GM19351 (cell line): ENCODE measurements at regions not wholly inside any gene's neighbourhood (a gene's known extent, or its start where the extent isn't known, plus 50 kb on each side); places are given as distances from the start of the nearest gene placed in this dataset.

ENCODE experiments used
- ATAC-seq: cut with Tn5 transposase; IDR thresholded peaks from one replicate; pipeline ENCODE4 v1.9.1; 2021; ENCODE audit warnings: mild to moderate bottlenecking, moderate library complexity; ENCODE audit not compliant: unreplicated experiment

DNA sequence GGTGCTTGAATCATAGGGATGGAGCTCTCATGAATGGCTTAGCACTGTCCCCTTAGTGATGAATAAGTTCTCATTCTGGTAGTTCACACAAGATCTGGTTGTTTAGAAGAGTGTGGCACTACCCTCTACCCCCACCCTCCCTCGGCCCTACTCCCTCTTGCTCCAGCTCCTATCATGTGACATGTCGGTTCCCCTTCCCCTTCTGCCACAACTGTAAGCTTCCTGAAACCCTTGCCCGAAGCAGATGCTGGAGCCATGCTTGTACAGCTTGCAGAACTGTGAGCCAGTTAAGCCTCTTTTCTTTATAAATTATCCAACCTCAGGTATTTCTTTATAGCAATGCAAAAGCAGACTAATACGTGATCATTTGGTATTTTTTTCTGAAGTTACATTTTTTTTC, 1012.6 kb downstream of the BCL11A start:
- no peak for ATAC-seq

GRCh38 chr2:59538398-59538911, 1015.0 kb downstream of the BCL11A start:
- no peak for ATAC-seq

- no peak for ATAC-seq
Measured at GRCh38 chr2:59532808-59533207, 1020.6 kb downstream of the BCL11A start.

- no peak for ATAC-seq
Measured at GRCh38 chr2:59530258-59530657, 1023.2 kb downstream of the BCL11A start.

GRCh38 chr2:59529726-59530125, 1023.7 kb downstream of the BCL11A start:
- ATAC-seq: no peak

- ATAC-seq: no peak
Measured at GRCh38 chr2:59528525-59528924, 1024.9 kb downstream of the BCL11A start.

DNA sequence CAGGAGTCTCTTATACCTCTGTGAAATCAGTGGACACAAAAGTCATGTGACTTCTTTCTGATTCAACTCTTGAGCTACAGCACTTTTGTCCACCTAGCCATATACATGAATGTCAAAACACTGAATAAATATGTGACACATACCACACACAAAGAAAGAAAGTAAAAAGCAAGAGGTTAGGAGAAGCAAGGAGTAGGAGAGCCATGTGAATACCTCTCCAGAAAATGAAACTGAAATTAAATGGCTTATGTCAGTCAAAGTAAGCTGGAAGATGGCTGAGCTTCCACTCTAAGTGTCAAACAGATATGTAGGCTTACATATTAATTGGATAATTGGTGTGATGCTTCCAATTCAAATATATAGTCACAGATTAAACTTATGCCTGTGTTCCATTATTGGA, 1050.5 kb downstream of the BCL11A start:
- no peak for ATAC-seq

- ATAC-seq: no peak
Measured at GRCh38 chr2:59490994-59491393, 1062.5 kb downstream of the BCL11A start.

- ATAC-seq: no peak
Measured at GRCh38 chr2:59490192-59490591, 1063.3 kb downstream of the BCL11A start.

DNA sequence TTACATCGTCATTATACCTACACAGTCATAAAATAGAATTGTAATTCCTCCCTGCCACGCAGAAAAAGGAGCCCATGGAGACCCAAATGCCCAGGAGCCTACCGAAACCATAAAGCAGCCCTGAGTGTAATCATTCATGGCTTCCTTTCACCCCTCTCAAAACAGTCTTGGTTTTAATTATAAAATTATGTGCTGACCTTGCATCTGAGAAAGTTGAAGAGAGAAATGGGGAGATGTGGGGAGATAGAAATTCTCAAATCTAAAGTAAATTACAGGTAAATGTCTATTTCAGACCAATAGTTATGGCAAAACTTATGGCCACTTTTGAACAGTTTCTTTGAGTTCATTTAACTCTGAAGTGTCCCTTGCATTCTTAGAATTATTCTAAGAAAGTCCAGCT, 1068.8 kb downstream of the BCL11A start:
- ATAC-seq: no peak

DNA sequence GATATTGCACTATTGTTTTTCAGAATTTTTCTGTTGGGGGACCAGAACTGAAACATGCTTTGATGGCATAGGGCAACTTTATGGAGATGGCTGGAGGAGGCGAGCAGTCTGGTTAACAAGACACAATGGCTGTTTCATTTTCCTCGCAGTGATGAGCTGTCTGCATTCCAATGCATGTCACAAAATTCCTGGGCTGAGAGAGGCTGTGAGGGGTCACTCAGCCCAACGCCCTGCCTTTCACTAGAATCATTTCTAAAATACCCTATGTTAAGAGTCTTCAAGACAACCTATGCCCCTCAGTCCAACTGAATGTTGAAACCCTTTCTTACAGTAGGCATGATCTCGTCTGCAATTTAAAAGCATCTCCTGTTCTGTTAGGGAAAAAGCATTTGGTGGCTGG, 1090.0 kb downstream of the BCL11A start:
- ATAC-seq: no peak

DNA sequence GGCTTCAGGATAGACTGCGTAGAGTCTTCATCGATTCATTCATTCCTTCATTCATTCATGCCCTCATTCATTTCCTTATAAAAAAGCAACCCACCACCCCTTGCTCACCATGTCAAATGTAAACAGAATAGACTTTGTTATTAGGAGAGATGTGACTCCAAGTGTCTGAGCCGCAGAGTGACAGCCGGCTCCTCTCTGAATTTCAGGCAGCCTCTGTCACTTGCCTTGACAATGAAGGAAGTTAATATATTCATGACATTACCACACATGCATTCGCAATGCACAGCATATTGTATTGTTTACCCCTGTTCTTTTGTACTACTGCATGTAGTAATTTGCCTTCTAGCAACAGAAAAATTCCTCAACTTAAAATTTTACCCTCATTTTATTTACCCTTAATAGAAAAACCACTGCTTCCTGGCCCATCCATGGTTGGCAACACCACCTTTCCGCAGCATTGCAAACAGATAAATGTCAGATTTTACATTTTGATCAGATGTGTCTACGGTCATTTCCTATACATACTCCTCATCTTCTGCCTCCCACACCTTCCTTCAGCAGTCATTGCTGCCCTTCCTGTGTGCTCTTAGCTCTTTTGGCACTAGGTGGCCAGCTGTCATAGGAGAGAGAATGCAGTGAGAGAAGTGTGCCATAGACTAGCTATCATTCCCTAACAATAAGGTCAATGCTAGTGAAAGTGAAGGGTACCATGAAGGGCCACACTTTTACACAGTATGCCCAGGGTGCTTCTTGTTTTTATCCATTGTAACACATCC, 1090.8 kb downstream of the BCL11A start:
- ATAC-seq: no peak

DNA sequence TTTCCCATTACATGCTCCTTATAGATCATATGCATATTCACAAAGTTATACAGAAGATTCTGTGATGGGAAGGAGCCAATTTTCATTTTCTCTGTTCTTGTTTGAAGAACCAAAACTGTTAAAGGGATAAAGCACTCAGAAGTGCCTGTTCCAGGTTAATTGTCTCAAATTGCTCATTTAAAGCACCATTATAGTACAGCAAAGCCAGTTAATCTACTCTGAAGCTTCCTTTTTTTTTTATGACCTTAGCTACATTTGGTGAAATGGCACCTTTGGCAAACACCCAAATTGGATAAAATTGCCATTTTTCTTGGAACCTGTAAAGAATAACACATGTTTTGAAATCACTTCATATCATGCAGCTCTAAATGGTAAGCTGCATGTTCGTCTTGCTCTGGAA, 1092.3 kb downstream of the BCL11A start:
- ATAC-seq: no peak

GRCh38 chr2:59458800-59459199, 1094.7 kb downstream of the BCL11A start:
- ATAC-seq: no peak

DNA sequence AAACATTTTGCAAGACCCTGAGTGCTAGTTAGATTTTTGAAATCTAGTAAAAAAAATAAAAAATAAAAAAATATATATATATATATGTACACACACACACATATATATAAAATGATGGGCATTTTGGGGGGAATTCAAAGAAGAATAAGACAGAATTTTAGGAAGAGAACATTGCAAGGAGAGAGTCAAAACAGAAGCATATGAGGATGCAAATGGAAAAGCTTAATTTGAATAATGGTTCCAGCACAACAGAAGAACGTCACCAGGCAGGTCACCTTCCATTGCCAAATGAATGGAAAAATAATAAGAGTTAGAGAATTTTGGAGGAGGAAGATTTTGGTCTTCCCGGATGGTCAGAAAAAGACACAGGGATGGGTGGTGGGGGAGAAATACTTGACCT, 1097.2 kb downstream of the BCL11A start:
- no peak for ATAC-seq

- ATAC-seq: no peak
Measured at GRCh38 chr2:59449274-59449673, 1104.2 kb downstream of the BCL11A start.

- ATAC-seq: no peak
Measured at GRCh38 chr2:59440491-59440890, 1113.0 kb downstream of the BCL11A start.

- ATAC-seq: no peak
Measured at GRCh38 chr2:59435635-59436034, 1117.8 kb downstream of the BCL11A start.

GRCh38 chr2:59428940-59429339, 1124.5 kb downstream of the BCL11A start:
- no peak for ATAC-seq

- ATAC-seq: no peak
Measured at GRCh38 chr2:59427980-59428379, 1125.5 kb downstream of the BCL11A start.

- no peak for ATAC-seq
Measured at GRCh38 chr2:59425247-59425646, 1128.2 kb downstream of the BCL11A start.

- no peak for ATAC-seq
Measured at GRCh38 chr2:59413751-59414570, 1139.5 kb downstream of the BCL11A start.
